Effector CD8-positive, alpha-beta T cell (primary cell): ENCODE measurements at regions not wholly inside any gene's neighbourhood (a gene's known extent, or its start where the extent isn't known, plus 50 kb on each side); places are given as distances from the start of the nearest gene placed in this dataset.

ENCODE experiments used
- DNase-seq: peaks from one replicate; lab custom pipeline; 2025; lab: John Stamatoyannopoulos, UW

GRCh38 chr4:181987392-181987791, 255.8 kb upstream of the TENM3 start:
- DNase-seq = no peak

DNA sequence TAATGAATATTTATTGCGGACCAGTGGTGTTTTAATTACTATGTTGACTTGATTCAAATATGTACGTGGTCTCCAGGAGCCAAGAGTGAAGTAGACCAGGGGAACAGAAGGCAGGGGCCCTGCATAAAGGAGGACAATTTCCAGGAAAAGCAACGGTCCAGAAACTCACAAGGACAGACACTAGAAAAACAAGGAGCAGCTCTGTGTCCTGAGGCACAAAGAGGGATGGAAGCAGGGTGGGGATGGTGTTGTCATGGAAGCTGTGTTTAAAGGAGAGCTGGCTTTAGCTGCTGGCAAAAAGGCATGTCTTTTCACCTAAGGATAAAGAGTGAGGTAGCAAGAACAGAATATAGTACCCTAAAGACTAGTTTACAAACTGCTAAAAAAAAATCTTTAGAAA, 254.1 kb upstream of the TENM3 start:
- no peak for DNase-seq

GRCh38 chr4:181991369-181992108, 251.7 kb upstream of the TENM3 start:
- no peak for DNase-seq

DNA sequence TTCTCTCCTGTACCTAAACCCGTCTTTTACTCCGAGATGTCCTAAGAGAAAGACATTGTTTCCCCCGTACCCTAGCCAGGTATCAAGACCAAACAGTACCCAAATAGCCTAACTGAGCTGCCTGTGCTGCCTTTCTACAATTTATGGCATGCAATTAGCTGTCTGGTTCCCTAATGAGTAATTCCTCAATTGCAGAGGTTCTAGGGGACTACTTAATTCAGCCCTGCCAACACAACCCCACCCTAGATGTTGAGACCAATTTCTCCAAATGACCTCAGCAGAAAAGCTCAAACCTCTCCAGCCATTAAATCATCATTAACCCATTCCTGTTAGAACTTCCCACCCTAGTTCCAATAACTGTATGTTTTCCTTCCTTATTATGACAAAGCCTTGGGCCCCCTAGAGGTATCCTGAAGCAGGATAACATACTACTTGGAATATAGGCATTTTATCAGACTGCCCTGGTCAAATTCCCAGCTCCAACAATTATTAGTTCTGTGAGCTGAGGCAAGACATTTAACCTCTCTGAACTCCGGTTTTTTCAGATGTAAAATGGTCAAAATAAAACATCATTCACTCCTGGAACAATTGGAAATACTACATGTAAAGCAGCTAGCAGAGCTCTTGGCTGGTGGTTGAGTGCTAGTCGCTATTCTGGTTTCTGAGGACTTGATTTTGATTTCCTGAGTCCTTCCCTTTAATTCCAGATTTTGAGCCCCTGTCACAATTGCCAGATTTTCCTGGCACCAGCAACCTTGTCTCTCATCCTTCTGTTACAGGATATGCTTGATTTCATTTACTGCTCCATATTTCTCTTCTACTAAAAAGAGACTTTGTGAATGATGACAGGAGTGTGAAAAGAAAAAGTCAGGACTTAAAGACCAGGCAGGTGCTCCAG, 244.6 kb upstream of the TENM3 start:
- DNase-seq = no peak

- no peak for DNase-seq
These were observed 243.1 kb upstream of the TENM3 start for GRCh38 chr4:182000077-182000476.

GRCh38 chr4:182010876-182011275, 232.3 kb upstream of the TENM3 start:
- DNase-seq = no peak

DNA sequence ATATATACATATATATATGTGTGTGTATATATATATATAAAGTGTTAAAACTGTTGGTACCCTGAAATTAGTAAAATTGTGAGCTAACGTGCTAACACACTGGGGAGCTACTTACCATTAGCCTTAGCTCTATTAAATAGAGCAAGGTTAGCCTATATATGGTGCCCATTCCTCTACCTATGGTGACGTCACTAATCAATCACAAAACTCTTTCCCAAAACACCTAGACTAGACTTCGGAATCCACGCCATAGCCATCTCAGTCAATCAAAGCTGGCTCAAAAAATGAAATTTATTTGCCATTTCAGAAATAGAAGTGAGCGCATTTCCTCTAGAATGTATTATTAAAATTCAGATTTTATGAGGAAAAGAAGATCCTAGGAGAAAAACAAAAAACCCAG, 229.0 kb upstream of the TENM3 start:
- DNase-seq = no peak

DNA sequence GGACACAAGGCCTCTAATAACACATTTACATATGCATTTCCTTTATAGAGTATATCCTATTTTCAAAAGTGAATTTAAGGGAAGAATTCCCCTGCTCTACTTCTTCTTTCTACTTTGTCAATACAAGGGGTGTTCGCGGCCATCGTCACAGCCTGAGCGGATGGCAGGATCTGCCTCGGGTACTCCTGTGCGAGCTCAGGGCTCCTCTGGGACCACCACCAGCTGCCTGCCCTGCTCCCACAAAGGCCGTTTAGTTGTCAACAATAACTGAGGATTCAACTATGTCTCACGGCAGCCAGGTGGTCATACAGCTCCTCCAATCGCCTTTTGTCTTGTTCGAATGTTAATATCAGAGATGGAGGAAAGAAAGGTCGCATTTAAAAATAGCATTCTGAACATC, 228.2 kb upstream of the TENM3 start:
- DNase-seq = no peak

- no peak for DNase-seq
These were observed 227.3 kb upstream of the TENM3 start for GRCh38 chr4:182015893-182016292.

- DNase-seq = no peak
These were observed 226.2 kb upstream of the TENM3 start for GRCh38 chr4:182017038-182017437.

GRCh38 chr4:182018691-182019090, 224.5 kb upstream of the TENM3 start:
- DNase-seq = no peak

GRCh38 chr4:182019148-182019652, 224.0 kb upstream of the TENM3 start:
- DNase-seq = no peak

DNA sequence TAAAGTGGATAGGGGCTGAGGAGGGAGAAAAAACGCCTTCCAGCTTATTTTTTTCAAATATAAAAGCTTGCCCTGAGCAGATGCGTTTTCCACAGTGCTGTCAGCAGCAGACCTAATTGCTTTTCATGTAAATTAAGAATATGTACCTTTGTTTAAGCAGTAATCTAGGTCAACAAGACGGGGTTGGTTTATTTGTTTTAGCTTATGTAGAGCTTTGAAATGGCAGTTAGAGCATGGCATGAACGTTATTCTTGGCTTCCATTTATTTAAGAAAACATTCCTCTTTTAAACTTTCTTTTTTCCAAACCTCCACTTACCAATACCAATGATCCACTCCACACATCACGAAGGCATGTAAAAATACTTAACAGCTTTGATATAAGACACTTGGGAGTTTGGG, 220.3 kb upstream of the TENM3 start:
- no peak for DNase-seq

DNA sequence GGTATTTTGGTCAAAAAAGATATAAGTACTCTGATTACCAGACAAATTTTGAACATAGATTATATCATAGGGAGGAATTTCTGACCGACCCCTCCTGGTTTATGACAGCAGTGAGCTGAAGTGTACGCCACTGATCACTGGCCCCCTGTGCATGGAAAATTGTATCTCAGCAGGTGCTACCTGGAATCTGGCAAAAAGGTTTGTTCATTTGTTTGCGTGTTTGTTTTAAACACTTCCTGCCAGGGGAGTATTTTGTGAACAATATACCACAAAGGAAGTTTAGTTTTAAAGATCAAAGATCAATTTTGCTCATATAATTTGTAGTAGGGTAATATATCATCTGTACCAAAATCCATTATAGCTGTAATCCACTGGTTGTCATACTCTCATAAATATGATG, 219.7 kb upstream of the TENM3 start:
- no peak for DNase-seq

DNA sequence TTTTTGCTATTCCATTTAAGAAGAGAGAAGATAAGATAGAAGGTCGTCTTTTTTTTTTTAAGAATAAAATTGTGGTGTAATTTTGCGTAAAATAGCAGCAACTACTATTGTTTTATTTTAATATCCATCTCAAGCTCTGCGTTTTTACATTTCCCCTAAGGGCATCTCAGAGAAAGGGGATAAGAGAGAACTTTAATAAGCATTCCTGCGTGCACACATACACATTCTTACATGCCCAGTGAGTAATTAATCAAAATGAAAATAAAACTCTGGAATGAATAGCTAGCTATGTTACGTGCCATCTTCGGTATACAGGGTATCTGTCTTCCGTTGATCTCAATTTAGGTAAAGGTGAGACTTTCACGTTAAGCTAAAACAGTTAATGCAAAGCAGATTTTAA, 200.3 kb upstream of the TENM3 start:
- DNase-seq = no peak

DNA sequence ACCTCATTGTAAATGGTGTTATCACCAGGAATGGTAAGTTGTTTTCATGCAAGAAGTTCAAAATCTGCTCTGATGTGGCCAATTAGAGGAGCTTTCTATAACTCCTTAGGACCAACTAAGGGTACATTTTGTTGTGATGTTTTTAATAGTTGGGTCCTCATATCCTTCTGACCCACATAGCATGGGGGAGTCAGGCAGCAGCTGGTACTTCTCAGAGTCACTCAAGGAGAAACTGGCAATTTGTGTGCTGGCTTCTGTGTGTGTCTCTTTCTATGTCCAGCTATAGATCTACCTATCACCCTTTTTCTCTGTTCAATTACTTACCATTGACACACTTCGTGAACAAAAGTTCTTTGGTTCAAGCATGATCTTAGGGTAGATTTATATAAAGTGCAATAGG, 194.3 kb upstream of the TENM3 start:
- no peak for DNase-seq

- DNase-seq = no peak
These were observed 186.3 kb upstream of the TENM3 start for GRCh38 chr4:182056866-182057265.

GRCh38 chr4:182062458-182062857, 180.7 kb upstream of the TENM3 start:
- DNase-seq = no peak

- no peak for DNase-seq
These were observed 180.3 kb upstream of the TENM3 start for GRCh38 chr4:182062936-182063335.

GRCh38 chr4:182063651-182064050, 179.6 kb upstream of the TENM3 start:
- no peak for DNase-seq

- no peak for DNase-seq
These were observed 177.9 kb upstream of the TENM3 start for GRCh38 chr4:182065255-182065654.

GRCh38 chr4:182066037-182066436, 177.2 kb upstream of the TENM3 start:
- DNase-seq = no peak

GRCh38 chr4:182067828-182068227, 175.4 kb upstream of the TENM3 start:
- no peak for DNase-seq
